ENCODE measurements at regions not wholly inside any gene's neighbourhood (a gene's known extent, or its start where the extent isn't known, plus 50 kb on each side); places are given as distances from the start of the nearest gene placed in this dataset.

DNA sequence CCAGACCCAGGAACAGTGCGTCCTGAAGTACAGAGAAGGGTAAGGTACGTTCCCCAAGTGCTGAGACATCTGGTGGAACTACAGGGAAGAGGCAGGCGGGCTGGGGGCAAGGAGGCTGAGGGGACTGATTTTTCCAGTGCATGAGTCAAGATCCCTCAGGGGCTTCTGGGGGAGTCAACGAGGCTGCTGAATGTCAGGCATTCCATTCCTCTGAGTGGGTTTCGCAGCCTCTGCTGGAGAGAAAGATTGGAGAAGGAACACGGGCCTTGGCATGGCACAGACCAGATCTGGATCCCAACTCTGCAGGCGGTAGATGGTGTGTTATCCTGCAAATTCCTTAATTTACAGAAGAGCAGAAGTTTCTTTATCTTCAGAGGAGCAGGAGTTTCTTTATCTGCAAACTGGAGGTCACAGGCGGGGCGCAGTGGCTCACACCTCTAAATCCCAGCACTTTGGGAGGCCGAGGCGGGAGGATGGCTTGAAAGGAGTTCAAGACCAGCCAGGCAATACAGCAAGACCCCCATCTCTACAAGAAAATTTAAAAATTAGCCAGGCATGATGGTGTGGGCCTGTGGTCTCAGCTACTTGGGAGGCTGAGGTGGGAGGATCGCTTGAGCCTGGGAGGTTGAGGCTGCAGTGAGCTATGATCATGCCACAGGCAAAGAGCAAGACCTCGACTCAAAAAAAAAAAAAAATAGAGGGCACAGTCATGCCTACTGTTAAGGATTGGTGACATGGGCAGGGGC, 132.6 kb upstream of the MAP1LC3B2 start:
- no peak for ATAC-seq (ENCODE audit: poor library complexity)
- Histone ChIP-seq H3K27ac (ENCODE audit: low read depth in 1 of 2, low read length in 2 of 2) (no peak overlapping the region), H3K27me3 (ENCODE audit: control insufficient read depth in 1 of 2, insufficient read depth in 2 of 2, low read length in 2 of 2) (no peaks in the 10 kb centered on the region), H3K36me3 (ENCODE audit: insufficient read depth, low read length) (no peaks in the 10 kb centered on the region), H3K9me3 (ENCODE audit: control insufficient read depth in 1 of 2, insufficient read depth in 1 of 2, low read length in 2 of 2) (no peaks in the 10 kb centered on the region), H3K4me1 (ENCODE audit: insufficient read depth, low read length) (no peaks in the 10 kb centered on the region), H3K4me3 (ENCODE audit: low read length) (no peak overlapping the region)
- H3K27ac Mint-ChIP-seq, result no peak overlapping the region
- no peaks in the 10 kb centered on the region for H3K9me3 Mint-ChIP-seq
- no peaks in the 10 kb centered on the region for H3K36me3 Mint-ChIP-seq (ENCODE audit: low read depth)
- intact Hi-C loops (cut with DNase I, micrococcal nuclease), result no loop called here
- no peaks in the 10 kb centered on the region for H3K27me3 Mint-ChIP-seq
- no peaks in the 10 kb centered on the region for H3K4me1 Mint-ChIP-seq (ENCODE audit: low read depth)
- DNase-seq, result no peak
- TF ChIP-seq CTCF (IDR thresholded peaks at IDR 0.05), result no peak
- ChIA-PET POLR2A (no interaction called here), CTCF (no interaction called here)
- H3K4me3 Mint-ChIP-seq, result no peak overlapping the region

DNA sequence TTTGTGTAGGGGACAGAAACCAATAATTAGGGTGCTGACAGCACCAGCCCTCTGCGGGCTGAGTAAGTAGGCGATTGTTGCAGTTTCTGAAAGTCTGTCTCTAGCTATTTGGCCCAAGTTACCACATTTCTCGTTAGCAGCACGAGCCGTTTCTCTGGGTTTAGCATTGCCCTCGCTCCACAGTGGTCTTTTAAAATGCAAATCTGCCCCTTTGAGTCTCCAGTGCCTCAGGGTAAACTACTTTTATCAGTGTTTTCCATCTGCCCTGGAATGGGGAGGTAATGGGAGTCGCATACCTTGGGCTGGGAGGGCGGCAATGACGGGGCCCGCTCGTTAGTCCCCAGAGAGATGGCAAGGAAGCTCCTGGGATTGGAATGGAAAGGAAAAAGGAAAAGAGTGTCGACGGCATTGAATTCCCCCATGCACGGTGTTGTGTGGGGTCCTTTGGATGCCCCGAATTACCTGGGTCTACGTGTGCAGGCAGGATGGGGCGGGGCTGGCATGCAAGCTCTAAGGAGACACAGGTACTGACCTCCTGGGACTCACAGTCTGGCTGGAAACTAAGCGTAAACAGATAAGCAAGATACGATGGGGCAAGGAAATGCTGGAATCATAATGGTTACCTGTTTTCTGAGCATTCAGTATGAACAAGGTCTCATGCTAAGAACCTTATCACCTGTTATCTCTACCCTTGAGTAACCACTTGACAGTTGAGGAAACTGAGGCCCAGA, 131.8 kb upstream of the MAP1LC3B2 start:
- Histone ChIP-seq H3K27ac (ENCODE audit: low read depth in 1 of 2, low read length in 2 of 2) (no peak overlapping the region), H3K36me3 (ENCODE audit: insufficient read depth, low read length) (no peaks in the 10 kb centered on the region), H3K27me3 (ENCODE audit: control insufficient read depth in 1 of 2, insufficient read depth in 2 of 2, low read length in 2 of 2) (no peaks in the 10 kb centered on the region), H3K9me3 (ENCODE audit: control insufficient read depth in 1 of 2, insufficient read depth in 1 of 2, low read length in 2 of 2) (no peaks in the 10 kb centered on the region), H3K4me3 (ENCODE audit: low read length) (no peak overlapping the region), H3K4me1 (ENCODE audit: insufficient read depth, low read length) (no peaks in the 10 kb centered on the region)
- DNase-seq (no peak), ATAC-seq (ENCODE audit: poor library complexity) (no peak)
- no peaks in the 10 kb centered on the region for H3K36me3 Mint-ChIP-seq (ENCODE audit: low read depth)
- H3K9me3 Mint-ChIP-seq, result no peaks in the 10 kb centered on the region
- no peak overlapping the region for H3K4me3 Mint-ChIP-seq
- intact Hi-C loops (cut with DNase I, micrococcal nuclease), result no loop called here
- no peak overlapping the region for H3K27ac Mint-ChIP-seq
- ChIA-PET CTCF (no interaction called here), POLR2A (no interaction called here)
- no peaks in the 10 kb centered on the region for H3K27me3 Mint-ChIP-seq
- no peaks in the 10 kb centered on the region for H3K4me1 Mint-ChIP-seq (ENCODE audit: low read depth)
- no peak for TF ChIP-seq CTCF (IDR thresholded peaks at IDR 0.05)

DNA sequence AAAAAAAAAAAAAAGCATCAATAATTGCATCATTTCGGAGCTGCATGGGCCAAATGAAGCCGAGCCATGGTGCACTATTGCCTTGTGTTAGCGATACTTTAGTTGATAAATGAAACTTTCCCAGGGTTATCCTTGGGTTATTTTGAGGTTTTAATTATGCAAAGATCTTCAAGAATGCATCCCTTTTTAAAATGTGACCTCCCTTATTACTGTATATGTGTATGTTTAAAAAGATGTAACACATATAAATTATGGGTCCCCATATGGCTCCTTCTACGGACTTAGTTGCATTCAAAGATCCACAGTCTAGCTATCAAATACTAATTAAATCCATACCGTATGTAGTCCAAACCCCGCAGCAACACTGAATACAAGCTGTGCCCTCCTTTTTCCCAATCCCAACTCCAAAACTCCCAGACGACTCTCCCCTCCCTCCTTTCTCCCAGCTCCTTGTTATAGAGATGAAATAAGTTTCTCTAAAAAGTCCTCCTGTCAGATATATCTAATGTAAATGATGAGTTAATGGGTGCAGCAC, 129.3 kb upstream of the MAP1LC3B2 start:
- H3K27me3 ChIP-seq (ENCODE audit: control insufficient read depth in 1 of 2, insufficient read depth in 2 of 2, low read length in 2 of 2), result no peaks in the 10 kb centered on the region
- no peak overlapping the region for H3K27ac Mint-ChIP-seq
- no peaks in the 10 kb centered on the region for H3K36me3 ChIP-seq (ENCODE audit: insufficient read depth, low read length)
- DNase-seq, result no peak
- ChIA-PET POLR2A (no interaction called here), CTCF (no interaction called here)
- no peak for TF ChIP-seq CTCF (IDR thresholded peaks at IDR 0.05)
- no peak overlapping the region for H3K4me3 Mint-ChIP-seq
- no peaks in the 10 kb centered on the region for H3K9me3 Mint-ChIP-seq
- H3K4me3 ChIP-seq (ENCODE audit: low read length), result no peak overlapping the region
- ATAC-seq (ENCODE audit: poor library complexity), result no peak
- no peaks in the 10 kb centered on the region for H3K9me3 ChIP-seq (ENCODE audit: control insufficient read depth in 1 of 2, insufficient read depth in 1 of 2, low read length in 2 of 2)
- H3K27ac ChIP-seq (ENCODE audit: low read depth in 1 of 2, low read length in 2 of 2), result no peak overlapping the region
- H3K27me3 Mint-ChIP-seq, result no peaks in the 10 kb centered on the region
- no peaks in the 10 kb centered on the region for H3K36me3 Mint-ChIP-seq (ENCODE audit: low read depth)
- no peaks in the 10 kb centered on the region for H3K4me1 ChIP-seq (ENCODE audit: insufficient read depth, low read length)
- intact Hi-C loops (cut with DNase I, micrococcal nuclease), result no loop called here
- peaks cover 7% of the 10 kb centered on the region for H3K4me1 Mint-ChIP-seq (ENCODE audit: low read depth)
